GM12864 (cell line): ENCODE measurements at regions not wholly inside any gene's neighbourhood (a gene's known extent, or its start where the extent isn't known, plus 50 kb on each side); places are given as distances from the start of the nearest gene placed in this dataset.

Source experiments
- DNase-seq: peaks from one replicate; pipeline ENCODE4 v3.0.0-alpha.2; 2011; ENCODE audit warnings: low read depth
- H3K4me3 ChIP-seq: 2 replicates; pipeline ENCODE4 v1.5.1; 2011; ENCODE audit warnings: mild to moderate bottlenecking, low read depth, low read length, control low read depth
- CTCF ChIP-seq: IDR thresholded peaks from 2 replicates; pipeline ENCODE4 v1.5.1; 2011; ENCODE audit warnings: low read depth, mild to moderate bottlenecking, moderate library complexity, low read length, control low read depth, inconsistent platforms; ENCODE audit errors: missing control alignments

GRCh38 chr5:13227513-13227912, 717.0 kb downstream of the DNAH5 start:
- no peak overlapping the region for H3K4me3 ChIP-seq
- DNase-seq, result no peak
- TF ChIP-seq CTCF, result no peak

GRCh38 chr5:13218518-13218917, 726.0 kb downstream of the DNAH5 start:
- no peak for DNase-seq
- H3K4me3 ChIP-seq, result no peak overlapping the region
- TF ChIP-seq CTCF, result no peak

GRCh38 chr5:13217636-13218035, 726.9 kb downstream of the DNAH5 start:
- no peak overlapping the region for H3K4me3 ChIP-seq
- TF ChIP-seq CTCF, result no peak
- no peak for DNase-seq

GRCh38 chr5:13215806-13216205, 728.7 kb downstream of the DNAH5 start:
- DNase-seq, result no peak
- no peak for TF ChIP-seq CTCF

GRCh38 chr5:13215370-13215769, 729.1 kb downstream of the DNAH5 start:
- no peak for TF ChIP-seq CTCF
- no peak overlapping the region for H3K4me3 ChIP-seq
- DNase-seq, result no peak

More at GRCh38 chr5:13215806-13216205, 728.7 kb downstream of the DNAH5 start:
- H3K4me3 ChIP-seq, result no peak overlapping the region

GRCh38 chr5:13214182-13214581, 730.3 kb downstream of the DNAH5 start:
- TF ChIP-seq CTCF, result no peak
- DNase-seq, result no peak
- no peak overlapping the region for H3K4me3 ChIP-seq

- no peak for DNase-seq
- TF ChIP-seq CTCF, result no peak
Observed at GRCh38 chr5:13212886-13213285, 731.6 kb downstream of the DNAH5 start.

More at GRCh38 chr5:13212886-13213285, 731.6 kb downstream of the DNAH5 start:
- no peak overlapping the region for H3K4me3 ChIP-seq
